ENCODE measurements at regions not wholly inside any gene's neighbourhood (a gene's known extent, or its start where the extent isn't known, plus 50 kb on each side); places are given as distances from the start of the nearest gene placed in this dataset.
"Not testable (repeated sequence)": the region's sequence is repeated elsewhere in the genome, so short reads cannot be mapped to it uniquely, and the experiment has no call there.

GRCh38 chr4:123599920-123600810 is 203.6 kb downstream of the SPRY1 start:
- TF ChIP-seq GATA1 (IDR thresholded peaks at IDR 0.05; ENCODE audit: low read depth, low read length) (no peak), POLR2A (IDR thresholded peaks at IDR 0.05; ENCODE audit: low read length) (peak; percentile 64)
- DNase-seq = peak; percentile 71 to 91

DNA sequence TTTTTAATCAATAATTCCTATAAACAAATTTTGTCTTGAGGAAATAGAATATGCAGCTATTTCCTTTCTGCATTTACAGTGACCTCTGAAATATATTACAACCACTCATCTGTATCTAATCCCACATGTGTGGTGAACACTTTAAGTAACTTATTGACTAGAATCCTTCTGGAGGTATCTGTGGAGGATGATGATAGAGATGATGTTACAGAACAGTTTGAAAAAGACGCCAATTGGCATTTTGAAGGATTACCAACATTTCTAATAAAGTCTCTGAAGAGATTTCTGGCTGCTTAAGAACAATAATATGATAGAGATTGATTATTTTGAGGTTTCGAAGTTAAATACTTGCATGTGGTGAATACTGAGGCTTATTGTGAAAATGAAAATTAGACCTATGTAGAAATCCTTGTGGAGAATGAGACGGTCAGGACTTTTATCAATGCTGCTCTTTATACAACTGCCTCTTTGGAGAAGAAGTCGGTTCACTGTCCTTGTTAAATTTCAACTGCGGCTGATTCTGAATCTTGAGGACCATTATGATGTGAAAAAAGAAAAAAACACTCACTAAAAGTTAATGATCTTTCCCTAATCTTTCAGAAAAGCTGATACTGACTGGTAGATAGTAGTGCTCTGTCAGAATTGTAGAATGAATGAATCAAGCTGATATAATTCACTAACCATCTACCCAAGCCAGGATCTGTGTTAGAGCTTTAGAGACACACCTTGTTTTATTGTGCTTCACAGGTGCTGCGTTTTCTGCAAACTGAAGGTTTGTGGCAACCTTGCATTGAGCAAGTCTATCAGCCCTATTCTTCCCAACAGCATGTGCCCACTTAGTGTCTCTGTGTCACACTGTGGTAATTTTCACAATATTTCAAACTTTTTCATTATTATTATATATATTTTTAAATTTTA is 204.7 kb downstream of the SPRY1 start:
- TF ChIP-seq GATA1 (IDR thresholded peaks at IDR 0.05; ENCODE audit: low read depth, low read length) = no peak
- no peak for DNase-seq

GRCh38 chr4:123602007-123602406 is 205.4 kb downstream of the SPRY1 start:
- DNase-seq = no peak
- TF ChIP-seq POLR2A (IDR thresholded peaks at IDR 0.05; ENCODE audit: low read length) = no peak
- TF ChIP-seq GATA1 (IDR thresholded peaks at IDR 0.05; ENCODE audit: low read depth, low read length) = no peak

DNA sequence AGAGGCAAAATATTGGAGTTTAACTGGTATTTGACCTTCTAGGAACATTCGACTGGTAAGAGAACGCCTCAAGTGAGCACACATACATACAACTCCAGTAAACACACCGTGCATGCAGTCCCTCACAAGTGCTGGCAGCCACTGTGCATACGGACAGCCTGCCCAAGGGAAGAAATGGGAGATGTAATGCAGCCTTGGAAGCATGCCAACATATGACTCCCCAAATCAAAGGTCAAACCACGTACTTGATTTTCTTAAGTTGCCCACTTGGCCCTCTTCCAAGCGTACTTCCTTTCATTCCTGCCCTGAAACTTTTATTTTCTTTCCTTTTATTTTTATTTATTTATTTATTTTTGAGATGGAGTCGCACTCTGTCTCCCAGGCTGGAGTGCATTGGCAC is 206.6 kb downstream of the SPRY1 start:
- DNase-seq = peak; percentile 17 to 30
- TF ChIP-seq GATA1 (IDR thresholded peaks at IDR 0.05; ENCODE audit: low read depth, low read length) (no peak), POLR2A (IDR thresholded peaks at IDR 0.05; ENCODE audit: low read length) (no peak)

- DNase-seq = not testable (repeated sequence)
Measured at GRCh38 chr4:123605797-123606196, 209.2 kb downstream of the SPRY1 start.

GRCh38 chr4:123606336-123606735 is 209.7 kb downstream of the SPRY1 start:
- DNase-seq = no peak
- TF ChIP-seq GATA1 (IDR thresholded peaks at IDR 0.05; ENCODE audit: low read depth, low read length) (no peak), POLR2A (IDR thresholded peaks at IDR 0.05; ENCODE audit: low read length) (no peak)

DNA sequence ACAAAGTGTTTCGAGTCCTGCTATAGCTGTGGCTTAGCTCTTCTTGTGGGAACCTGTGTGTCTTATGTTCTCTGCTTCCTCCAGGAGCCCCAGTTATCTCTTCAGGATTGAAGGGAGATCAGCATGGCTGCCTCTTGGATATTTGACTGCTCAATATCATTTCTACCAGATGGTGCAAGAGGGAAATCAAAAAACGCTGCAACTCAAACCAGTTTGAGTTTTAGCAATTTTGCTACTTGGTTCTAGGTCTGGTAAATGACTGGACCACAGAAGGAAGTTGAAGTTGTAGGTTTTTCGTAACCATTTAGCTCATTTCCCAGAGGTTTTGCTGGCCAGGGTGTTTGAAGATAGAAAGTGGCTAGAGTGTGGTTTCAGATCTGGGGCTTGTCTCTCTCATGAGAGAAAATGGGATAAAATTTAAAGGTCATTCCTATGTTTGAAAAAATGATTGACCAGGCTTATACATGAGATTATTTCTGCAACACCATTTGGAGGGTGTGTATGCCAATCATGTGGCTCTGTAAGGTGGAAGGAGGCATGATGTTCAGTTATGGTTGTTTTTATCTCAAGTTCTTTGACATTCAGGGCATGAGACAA is 210.4 kb downstream of the SPRY1 start:
- TF ChIP-seq GATA1 (IDR thresholded peaks at IDR 0.05; ENCODE audit: low read depth, low read length) (no peak), POLR2A (IDR thresholded peaks at IDR 0.05; ENCODE audit: low read length) (no peak)
- no peak for DNase-seq

GRCh38 chr4:123609829-123610228 is 213.2 kb downstream of the SPRY1 start:
- DNase-seq = no peak
- TF ChIP-seq POLR2A (IDR thresholded peaks at IDR 0.05; ENCODE audit: low read length) = no peak
- no peak for TF ChIP-seq GATA1 (IDR thresholded peaks at IDR 0.05; ENCODE audit: low read depth, low read length)

- no peak for TF ChIP-seq POLR2A (IDR thresholded peaks at IDR 0.05; ENCODE audit: low read length)
- TF ChIP-seq GATA1 (IDR thresholded peaks at IDR 0.05; ENCODE audit: low read depth, low read length) = no peak
- DNase-seq = no peak
Measured at GRCh38 chr4:123613586-123614344, 217.2 kb downstream of the SPRY1 start.

GRCh38 chr4:123615901-123616300 is 219.3 kb downstream of the SPRY1 start:
- no peak for TF ChIP-seq GATA1 (IDR thresholded peaks at IDR 0.05; ENCODE audit: low read depth, low read length)
- no peak for TF ChIP-seq POLR2A (IDR thresholded peaks at IDR 0.05; ENCODE audit: low read length)
- DNase-seq = no peak

DNA sequence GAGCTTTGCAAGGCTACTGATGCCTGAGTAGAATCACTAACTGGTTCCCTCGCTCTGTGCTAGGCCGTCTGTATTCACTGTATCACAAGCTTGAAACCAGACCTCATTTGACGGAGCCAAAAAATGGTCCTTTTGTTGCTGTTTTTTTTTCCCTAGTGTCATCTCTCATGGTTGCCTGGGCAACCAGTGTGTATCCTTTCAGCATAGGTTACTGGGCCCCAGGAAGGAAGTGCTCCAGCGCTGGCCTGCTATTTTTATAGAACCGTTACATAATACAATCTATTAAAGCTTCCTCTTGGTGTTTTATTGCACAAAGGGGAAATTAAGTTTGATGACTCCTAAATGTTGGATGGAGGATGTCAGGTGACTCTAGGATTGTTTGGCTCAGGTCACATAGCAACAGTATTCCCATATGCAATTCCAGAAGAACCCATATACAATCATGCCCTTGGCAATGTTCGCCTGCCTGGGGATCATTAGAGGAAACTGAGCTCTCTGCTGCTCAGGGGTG is 220.4 kb downstream of the SPRY1 start:
- no peak for DNase-seq
- TF ChIP-seq POLR2A (IDR thresholded peaks at IDR 0.05; ENCODE audit: low read length) = no peak
- TF ChIP-seq GATA1 (IDR thresholded peaks at IDR 0.05; ENCODE audit: low read depth, low read length) = no peak

GRCh38 chr4:123617791-123618190 is 221.2 kb downstream of the SPRY1 start:
- TF ChIP-seq POLR2A (IDR thresholded peaks at IDR 0.05; ENCODE audit: low read length) (no peak), GATA1 (IDR thresholded peaks at IDR 0.05; ENCODE audit: low read depth, low read length) (no peak)
- no peak for DNase-seq

DNA sequence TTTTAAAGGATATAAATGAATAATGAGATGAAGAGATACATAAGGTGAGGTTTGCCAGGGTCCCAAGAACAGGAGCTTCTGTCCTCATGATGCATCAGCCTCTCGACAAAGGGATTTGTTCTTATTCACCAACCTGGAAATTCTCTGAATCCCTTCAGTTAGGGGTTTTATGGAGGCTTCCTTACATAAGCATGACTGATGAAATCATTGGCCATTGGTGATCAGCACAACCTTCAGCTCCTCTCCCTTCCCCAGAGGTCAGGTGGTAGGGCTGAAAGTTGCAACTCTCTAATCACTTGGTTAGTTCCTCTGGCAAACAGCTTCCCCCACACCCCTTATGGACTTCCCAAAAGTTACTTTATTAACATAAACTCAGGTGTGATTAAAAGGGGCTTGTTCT is 222.0 kb downstream of the SPRY1 start:
- TF ChIP-seq POLR2A (IDR thresholded peaks at IDR 0.05; ENCODE audit: low read length) (no peak), GATA1 (IDR thresholded peaks at IDR 0.05; ENCODE audit: low read depth, low read length) (no peak)
- DNase-seq = no peak

All from erythroblast (primary cell).